HG02610 (cell line): ENCODE measurements at regions not wholly inside any gene's neighbourhood (a gene's known extent, or its start where the extent isn't known, plus 50 kb on each side); places are given as distances from the start of the nearest gene placed in this dataset.

Source experiments
- ATAC-seq: cut with Tn5 transposase; IDR thresholded peaks from one replicate; pipeline ENCODE4 v1.9.1; 2021; ENCODE audit warnings: mild to moderate bottlenecking, moderate library complexity; ENCODE audit not compliant: unreplicated experiment

DNA sequence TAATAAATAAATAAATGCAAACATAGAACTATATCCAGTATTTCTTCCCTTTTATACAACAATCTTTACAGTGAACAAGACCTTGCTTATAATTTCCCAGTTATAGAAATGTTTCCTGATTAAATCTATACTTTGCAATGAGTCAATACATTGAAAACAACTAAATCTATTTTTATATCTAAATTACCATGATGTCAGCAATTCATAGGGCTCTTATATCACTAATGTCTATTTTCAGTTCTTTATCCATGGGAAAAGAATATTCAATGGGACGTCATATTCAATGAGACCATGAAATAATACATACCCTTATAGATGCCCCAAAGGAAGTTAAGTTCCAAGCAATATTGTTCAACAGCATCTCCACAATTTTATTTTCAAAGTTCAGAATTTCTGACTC is 359.9 kb downstream of the CASP12 start:
- ATAC-seq: no peak

- no peak for ATAC-seq
Measured at GRCh38 chr11:104534278-104534677, 364.0 kb downstream of the CASP12 start.

GRCh38 chr11:104531894-104532293 is 366.4 kb downstream of the CASP12 start:
- ATAC-seq: no peak

- no peak for ATAC-seq
Measured at GRCh38 chr11:104531075-104531474, 367.1 kb upstream of the PDGFD start.

- no peak for ATAC-seq
Measured at GRCh38 chr11:104529906-104530305, 366.0 kb upstream of the PDGFD start.

- no peak for ATAC-seq
Measured at GRCh38 chr11:104529213-104529612, 365.3 kb upstream of the PDGFD start.

DNA sequence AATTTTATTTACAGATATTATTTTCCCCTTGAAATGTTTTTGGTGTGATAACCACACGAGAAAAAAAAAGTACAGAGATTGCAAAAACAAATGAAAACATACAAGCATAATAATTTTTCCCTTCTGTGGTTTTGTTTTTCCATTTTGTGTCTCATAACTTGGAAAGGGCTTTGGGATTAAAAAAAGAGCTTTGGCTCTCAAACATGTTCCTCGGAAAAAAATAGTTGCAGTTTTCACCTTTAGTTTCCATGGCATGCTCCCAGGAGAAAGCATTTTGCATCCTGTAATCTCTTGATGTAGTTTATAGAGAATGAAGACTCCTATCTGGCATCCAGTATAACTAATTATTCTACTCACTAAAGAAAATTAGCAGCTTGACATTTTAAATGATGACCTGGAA is 362.1 kb upstream of the PDGFD start:
- ATAC-seq: no peak

DNA sequence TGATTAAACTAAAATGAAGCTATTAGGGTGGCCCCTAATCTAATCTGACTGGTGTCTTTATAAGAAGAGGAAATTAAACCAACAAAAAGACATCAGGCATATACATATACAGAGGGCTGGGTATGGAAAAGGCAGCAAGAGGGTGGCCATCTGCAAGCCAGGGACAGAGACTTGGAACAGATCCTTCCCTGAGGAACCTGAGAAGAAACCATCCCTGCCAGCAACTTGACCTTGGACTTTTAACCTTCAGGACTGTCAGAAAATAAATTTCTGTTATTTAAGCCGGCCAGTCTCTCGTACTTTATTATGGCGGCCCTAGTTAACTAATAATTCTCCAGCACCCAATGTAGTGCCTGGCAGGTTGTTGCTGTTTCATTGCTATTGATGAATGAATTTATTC is 361.5 kb upstream of the PDGFD start:
- no peak for ATAC-seq

- no peak for ATAC-seq
Measured at GRCh38 chr11:104524254-104524653, 360.3 kb upstream of the PDGFD start.

DNA sequence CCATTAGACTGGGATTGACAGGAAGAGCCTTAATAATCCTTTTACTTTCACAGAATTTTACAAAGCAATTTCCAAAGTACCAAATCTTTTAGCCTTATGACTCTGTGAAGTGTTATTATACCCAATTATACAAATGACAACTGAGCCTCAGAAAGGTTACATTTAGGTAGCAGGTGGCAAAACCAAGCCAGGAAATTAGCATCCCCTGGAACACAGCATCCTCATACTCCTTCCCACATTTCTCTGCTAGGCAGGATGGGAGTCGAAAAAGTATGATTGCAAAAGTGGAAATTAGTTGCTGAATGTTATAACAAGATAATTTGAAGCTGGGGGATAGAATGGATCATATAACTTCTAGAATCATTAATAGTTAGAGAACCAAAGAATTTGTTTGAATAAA is 359.7 kb upstream of the PDGFD start:
- ATAC-seq: no peak

- no peak for ATAC-seq
Measured at GRCh38 chr11:104522650-104523049, 358.7 kb upstream of the PDGFD start.

GRCh38 chr11:104522123-104522522 is 358.2 kb upstream of the PDGFD start:
- no peak for ATAC-seq

- no peak for ATAC-seq
Measured at GRCh38 chr11:104510169-104510568, 346.2 kb upstream of the PDGFD start.

GRCh38 chr11:104490182-104490581 is 326.2 kb upstream of the PDGFD start:
- ATAC-seq: no peak

GRCh38 chr11:104488561-104488960 is 324.6 kb upstream of the PDGFD start:
- ATAC-seq: no peak

GRCh38 chr11:104487046-104487806 is 323.3 kb upstream of the PDGFD start:
- no peak for ATAC-seq

- no peak for ATAC-seq
Measured at GRCh38 chr11:104484804-104485554, 321.0 kb upstream of the PDGFD start.

DNA sequence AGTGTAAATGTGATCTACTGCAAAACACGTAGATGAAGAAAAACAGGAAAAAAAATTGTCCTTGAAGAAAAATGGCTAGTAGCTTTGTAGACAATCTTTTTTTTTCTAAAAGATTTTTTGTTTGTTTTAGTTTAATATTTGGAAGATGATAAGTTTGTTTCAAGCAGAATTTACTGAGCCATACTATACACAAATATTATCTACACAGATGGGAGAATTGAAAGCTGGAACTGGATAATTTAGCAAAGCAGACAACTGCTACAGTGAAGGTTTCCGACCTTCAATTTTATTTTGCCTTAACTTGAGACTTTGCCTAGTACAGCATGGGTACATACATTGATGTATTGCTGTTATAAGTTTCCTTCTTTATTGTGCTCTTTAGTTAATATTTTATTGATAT is 313.0 kb upstream of the PDGFD start:
- ATAC-seq: no peak

- ATAC-seq: no peak
Measured at GRCh38 chr11:104476454-104476853, 312.5 kb upstream of the PDGFD start.

DNA sequence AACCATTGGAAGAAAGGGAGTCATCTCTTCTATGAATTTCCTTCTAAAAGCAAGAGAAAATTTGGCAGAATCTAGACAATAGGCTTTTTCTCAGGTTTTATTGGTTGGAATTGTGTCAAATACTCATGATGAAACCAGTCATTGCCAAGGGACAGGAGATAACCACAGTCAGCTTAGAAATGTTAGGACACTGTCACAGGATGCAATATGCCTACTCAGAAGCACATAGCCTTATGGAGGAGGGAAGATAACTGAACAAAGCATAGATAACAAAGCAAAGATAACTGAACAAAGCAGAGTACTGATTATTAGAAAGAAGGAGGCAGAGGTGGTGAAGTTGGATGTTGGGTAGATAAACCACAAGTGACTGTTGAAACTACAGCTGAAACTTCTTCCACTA is 303.5 kb upstream of the PDGFD start:
- ATAC-seq: no peak

DNA sequence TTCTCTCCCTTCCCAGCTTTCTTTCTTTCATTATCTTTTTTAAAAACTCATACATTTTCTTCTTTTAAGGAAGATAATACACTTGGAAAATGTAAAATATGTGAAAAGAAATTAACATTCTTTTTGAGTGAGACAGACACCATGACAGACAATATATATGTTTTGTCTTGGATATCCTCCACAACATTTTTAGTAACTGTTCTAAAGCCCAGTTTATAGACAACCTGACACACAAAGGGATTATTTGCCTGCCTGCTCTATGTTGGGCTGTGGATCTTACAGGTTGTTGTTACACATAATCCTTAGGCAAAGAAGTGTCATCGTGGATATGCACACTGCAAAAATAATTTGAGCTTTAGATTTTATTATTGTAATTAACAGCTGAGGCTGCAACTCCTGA is 301.4 kb upstream of the PDGFD start:
- no peak for ATAC-seq

- no peak for ATAC-seq
Measured at GRCh38 chr11:104464691-104465090, 300.7 kb upstream of the PDGFD start.
